ENCODE measurements at regions not wholly inside any gene's neighbourhood (a gene's known extent, or its start where the extent isn't known, plus 50 kb on each side); places are given as distances from the start of the nearest gene placed in this dataset.

GRCh38 chr5:160500786-160501779 lies 79.4 kb downstream of the PTTG1 start:
- DNase-seq (ENCODE audit: insufficient read length, low spot score) (no peak), FAIRE-seq (no peak)
- TF ChIP-seq POLR2A (IDR thresholded peaks at IDR 0.05; ENCODE audit: low read depth, low read length) = no peak

DNA sequence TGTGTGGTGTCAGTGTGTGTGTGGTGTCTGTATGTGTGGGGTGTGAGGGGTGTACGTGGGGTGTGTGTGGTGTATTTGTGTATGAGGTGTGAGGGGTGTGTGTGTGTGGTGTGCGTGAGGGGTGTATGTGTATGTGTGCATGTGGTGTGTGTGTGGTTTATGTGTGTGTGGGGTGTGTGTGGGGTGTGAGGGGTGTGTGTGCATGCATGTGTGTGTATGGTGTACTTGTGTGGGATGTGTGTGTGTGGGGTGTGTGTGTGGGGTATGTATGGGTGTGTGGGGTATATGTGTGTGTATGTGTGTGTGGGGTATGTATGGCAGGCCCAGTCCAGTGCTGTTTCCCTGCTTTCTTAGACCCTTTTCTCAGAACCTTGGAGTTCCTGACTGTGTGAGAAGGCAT lies 83.3 kb downstream of the PTTG1 start:
- no peak for FAIRE-seq
- no peak for TF ChIP-seq POLR2A (IDR thresholded peaks at IDR 0.05; ENCODE audit: low read depth, low read length)

GRCh38 chr5:160506006-160507004 lies 84.7 kb downstream of the PTTG1 start:
- FAIRE-seq = no peak
- TF ChIP-seq POLR2A (IDR thresholded peaks at IDR 0.05; ENCODE audit: low read depth, low read length) = no peak
- DNase-seq (ENCODE audit: insufficient read length, low spot score) = no peak

More for the DNA sequence above, 83.3 kb downstream of the PTTG1 start:
- no peak for DNase-seq (ENCODE audit: insufficient read length, low spot score)

- DNase-seq (ENCODE audit: insufficient read length, low spot score) = peak; percentile 30
- FAIRE-seq = no peak
- TF ChIP-seq POLR2A (IDR thresholded peaks at IDR 0.05; ENCODE audit: low read depth, low read length) = no peak
These were observed 85.6 kb downstream of the PTTG1 start for GRCh38 chr5:160507221-160507721.

DNA sequence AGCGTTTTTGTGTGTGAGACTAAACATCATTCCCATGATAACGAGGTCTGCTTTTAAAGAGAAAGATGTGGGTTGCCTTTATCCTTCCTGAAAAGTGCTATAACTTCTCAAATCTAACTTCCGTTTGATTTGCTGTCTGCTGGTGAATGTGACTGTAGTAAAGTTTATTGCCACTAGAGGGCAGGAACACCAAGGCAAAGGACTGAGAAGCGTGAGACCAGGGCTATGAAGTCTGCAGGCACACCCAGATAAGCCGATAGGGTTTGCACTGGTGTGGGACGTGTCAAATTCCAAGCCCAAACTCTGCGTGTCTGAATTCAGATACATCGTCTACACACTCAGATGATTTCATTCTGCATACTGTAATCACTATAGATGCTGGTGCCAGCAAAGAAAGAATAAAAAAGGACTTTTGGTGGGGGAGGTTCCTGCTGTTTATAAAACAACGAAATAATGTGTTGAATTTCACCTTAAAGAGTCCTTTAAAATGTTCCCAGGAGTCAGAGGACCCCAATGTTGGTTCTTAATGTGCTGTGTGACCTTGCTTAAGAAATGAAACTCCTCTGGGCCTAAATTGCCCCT lies 87.2 kb downstream of the PTTG1 start:
- TF ChIP-seq POLR2A (IDR thresholded peaks at IDR 0.05; ENCODE audit: low read depth, low read length) = no peak
- FAIRE-seq = peak; percentile 6
- DNase-seq (ENCODE audit: insufficient read length, low spot score) = peak; percentile 54

DNA sequence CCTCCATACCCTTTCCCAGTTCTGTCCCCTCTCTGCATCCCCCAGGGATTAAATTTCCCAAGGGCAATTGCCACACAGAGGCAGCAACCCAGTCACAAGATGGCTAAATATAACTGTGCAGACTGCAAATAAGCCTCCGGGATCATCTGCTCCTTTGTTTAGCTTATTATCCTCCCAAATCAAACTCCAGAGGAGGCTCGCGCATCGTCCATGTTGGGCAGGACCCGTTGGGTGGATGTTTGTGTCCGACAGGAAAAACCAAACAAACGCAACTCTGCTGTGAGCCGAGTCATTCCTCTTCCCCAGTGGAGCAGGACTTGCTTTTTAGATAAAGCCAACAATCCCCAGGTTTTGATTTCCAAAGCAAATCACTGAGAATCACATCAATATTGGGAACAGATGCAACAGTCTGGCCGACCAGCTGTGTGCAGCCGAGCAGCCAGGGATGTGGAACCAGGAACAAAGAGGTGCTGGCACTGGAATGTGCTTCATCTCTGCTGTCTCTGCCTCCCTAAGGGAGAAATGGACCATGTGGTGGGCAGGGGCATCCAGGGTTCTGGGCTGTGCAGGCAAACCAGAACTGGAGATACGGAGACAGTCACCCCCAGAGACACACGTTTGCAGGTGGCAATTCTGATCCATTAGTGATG lies 89.8 kb downstream of the PTTG1 start:
- no peak for DNase-seq (ENCODE audit: insufficient read length, low spot score)
- TF ChIP-seq POLR2A (IDR thresholded peaks at IDR 0.05; ENCODE audit: low read depth, low read length) = no peak
- FAIRE-seq = no peak

Measured in H54 (cell line).